Thoracic aorta (tissue), 2 donors: ENCODE measurements at regions not wholly inside any gene's neighbourhood (a gene's known extent, or its start where the extent isn't known, plus 50 kb on each side); places are given as distances from the start of the nearest gene placed in this dataset.
"Not testable (repeated sequence)": the region's sequence is repeated elsewhere in the genome, so short reads cannot be mapped to it uniquely, and the experiment has no call there.

Source experiments
- ATAC-seq: fragments of 150-250 bp; one replicate; pipeline ENCODE4 v1.8.0; 2017; ENCODE audit warnings: low read depth; ENCODE audit not compliant: insufficient number of reproducible peaks, low FRiP score
- DNase-seq: peaks from one replicate; pipeline ENCODE4 v3.0.0-alpha.2; 2020; ENCODE audit warnings: low spot score
- H3K27ac ChIP-seq, 2 donors: fragments of 200-600 bp; sonication (generic); 1 replicate in 1 of 2; 2 replicates in 1 of 2; pipeline ENCODE4 v1.5.1; 2016; ENCODE audit warnings: mild to moderate bottlenecking in 2 of 2, moderate library complexity in 2 of 2
- H3K27me3 ChIP-seq: fragments of 200-600 bp; sonication (generic); replicated peaks from 2 replicates; pipeline ENCODE4 v1.6.0; 2016; ENCODE audit warnings: mild to moderate bottlenecking; ENCODE audit not compliant: insufficient read depth
- H3K36me3 ChIP-seq: fragments of 200-600 bp; sonication (generic); one replicate; pipeline ENCODE4 v1.5.1; 2016
- H3K4me1 ChIP-seq, 2 donors: fragments of 200-600 bp; sonication (generic); 1 replicate in 1 of 2; 2 replicates in 1 of 2; pipeline versions ENCODE4 v1.5.1 to v1.6.0; 2016; ENCODE audit warnings: low read depth in 2 of 2, mild to moderate bottlenecking in 1 of 2; ENCODE audit not compliant: control insufficient read depth in 1 of 2
- H3K4me3 ChIP-seq: fragments of 200-600 bp; sonication (generic); 2 replicates; pipeline ENCODE4 v1.5.1; 2016; ENCODE audit warnings: mild to moderate bottlenecking
- H3K9me3 ChIP-seq: fragments of 200-600 bp; sonication (generic); 2 replicates; pipeline ENCODE4 v1.5.1; 2016
- TF ChIP-seq, protein P1 (sequence below): fragments of 200-600 bp; sonication (generic); IDR thresholded peaks from one replicate; pipeline ENCODE4 v1.5.1; 2019; ENCODE audit warnings: antibody characterized with exemption

DNA sequence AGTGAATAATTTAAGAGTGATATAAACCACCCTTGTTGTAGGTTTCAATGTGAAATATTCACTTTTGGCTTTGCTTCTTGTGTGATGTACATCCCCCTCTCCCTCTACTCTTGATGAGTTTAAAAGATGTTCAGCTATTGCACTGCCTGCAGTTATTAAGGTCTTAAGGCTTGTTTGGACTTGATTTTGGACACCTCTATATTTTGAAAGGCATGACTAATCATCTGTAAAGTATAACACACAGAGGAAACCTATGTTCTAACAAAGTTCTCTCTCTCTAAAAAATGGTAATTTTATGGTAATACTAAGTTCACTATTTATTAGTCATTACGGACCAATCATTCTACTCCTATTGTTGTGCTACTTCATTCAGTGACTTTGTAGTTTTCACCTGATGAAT is 1719.9 kb downstream of the GRIK2 start:
- Histone ChIP-seq H3K9me3 (no peaks in the 10 kb centered on the region), H3K27ac (no peak overlapping the region), H3K36me3 (no peaks in the 10 kb centered on the region), H3K4me3 (no peak overlapping the region), H3K27me3 (no peaks in the 10 kb centered on the region), H3K4me1 (no peaks in the 10 kb centered on the region)
- no peak for ATAC-seq
- no peak for DNase-seq
- TF ChIP-seq, protein P1, sequence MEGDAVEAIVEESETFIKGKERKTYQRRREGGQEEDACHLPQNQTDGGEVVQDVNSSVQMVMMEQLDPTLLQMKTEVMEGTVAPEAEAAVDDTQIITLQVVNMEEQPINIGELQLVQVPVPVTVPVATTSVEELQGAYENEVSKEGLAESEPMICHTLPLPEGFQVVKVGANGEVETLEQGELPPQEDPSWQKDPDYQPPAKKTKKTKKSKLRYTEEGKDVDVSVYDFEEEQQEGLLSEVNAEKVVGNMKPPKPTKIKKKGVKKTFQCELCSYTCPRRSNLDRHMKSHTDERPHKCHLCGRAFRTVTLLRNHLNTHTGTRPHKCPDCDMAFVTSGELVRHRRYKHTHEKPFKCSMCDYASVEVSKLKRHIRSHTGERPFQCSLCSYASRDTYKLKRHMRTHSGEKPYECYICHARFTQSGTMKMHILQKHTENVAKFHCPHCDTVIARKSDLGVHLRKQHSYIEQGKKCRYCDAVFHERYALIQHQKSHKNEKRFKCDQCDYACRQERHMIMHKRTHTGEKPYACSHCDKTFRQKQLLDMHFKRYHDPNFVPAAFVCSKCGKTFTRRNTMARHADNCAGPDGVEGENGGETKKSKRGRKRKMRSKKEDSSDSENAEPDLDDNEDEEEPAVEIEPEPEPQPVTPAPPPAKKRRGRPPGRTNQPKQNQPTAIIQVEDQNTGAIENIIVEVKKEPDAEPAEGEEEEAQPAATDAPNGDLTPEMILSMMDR, result no peak

DNA sequence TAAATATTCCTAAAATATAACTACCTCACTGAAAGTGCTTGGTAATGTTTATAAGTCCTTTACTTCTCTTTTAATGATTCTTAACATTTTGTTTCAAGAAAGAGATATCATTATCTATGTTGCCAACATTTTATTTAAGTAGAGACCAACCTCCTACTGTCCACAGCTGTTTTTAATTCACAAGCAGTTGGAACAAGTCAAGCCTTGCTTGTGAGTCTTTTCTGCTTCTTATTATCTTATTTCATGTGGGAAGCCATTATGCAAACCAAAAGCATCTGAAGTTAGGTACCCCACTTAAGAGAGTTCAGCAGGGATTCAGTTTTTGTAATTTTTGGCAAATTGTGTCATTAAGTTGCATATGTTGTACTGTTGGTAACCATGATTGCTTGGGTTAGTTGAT is 1714.5 kb downstream of the GRIK2 start:
- H3K36me3 ChIP-seq, result no peaks in the 10 kb centered on the region
- TF ChIP-seq, protein P1, result no peak
- no peak for DNase-seq
- no peaks in the 10 kb centered on the region for H3K9me3 ChIP-seq
- H3K27me3 ChIP-seq, result no peaks in the 10 kb centered on the region
- ATAC-seq, result no peak
- H3K27ac ChIP-seq, result no peak overlapping the region
- no peak overlapping the region for H3K4me3 ChIP-seq
- peaks cover 0 to 8% of the 10 kb centered on the region in 2 donors for H3K4me1 ChIP-seq

DNA sequence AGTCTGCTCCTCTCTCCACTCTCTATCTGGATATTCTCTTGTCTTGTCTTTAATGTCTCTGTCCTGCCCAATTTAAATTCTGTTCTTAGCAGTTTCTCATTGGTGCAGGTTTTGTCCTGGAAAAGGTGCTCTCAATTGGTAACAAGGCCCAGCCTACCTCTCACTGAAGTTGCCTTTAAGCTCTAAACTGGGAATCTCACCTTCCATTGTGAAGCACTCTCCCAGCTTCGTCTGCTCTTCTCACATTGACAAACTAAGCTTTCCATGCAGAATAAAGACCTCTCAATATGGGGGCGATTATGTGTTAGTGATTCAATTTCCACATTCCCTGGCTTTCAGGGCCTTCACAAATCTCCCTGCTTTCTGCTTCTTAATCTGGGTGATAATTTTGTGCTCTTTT is 1712.2 kb downstream of the GRIK2 start:
- ATAC-seq, result no peak
- Histone ChIP-seq H3K27me3 (no peaks in the 10 kb centered on the region), H3K4me3 (no peak overlapping the region), H3K4me1 (peaks cover 0 to 8% of the 10 kb centered on the region in 2 donors), H3K9me3 (no peaks in the 10 kb centered on the region), H3K36me3 (no peaks in the 10 kb centered on the region), H3K27ac (no peak overlapping the region)
- no peak for DNase-seq
- TF ChIP-seq, protein P1, result no peak

DNA sequence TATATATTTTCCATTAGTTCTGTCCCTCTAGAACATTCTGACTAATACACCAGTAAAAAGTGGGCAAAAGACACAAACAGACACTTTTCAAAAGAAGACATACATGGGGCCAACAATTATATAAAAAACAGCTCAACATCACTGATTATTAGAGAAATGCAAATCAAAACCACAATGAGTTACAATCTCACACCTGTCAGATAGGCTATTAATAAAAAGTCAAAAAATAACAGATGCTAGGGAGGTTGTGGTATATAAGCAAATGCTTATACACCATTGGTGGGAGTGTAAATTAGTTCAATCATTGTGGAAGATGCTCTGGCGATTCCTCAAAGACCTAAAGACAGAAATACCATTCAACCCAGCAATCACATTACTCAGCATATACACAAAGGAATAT is 1707.8 kb downstream of the GRIK2 start:
- H3K4me1 ChIP-seq, result peaks cover 0 to 8% of the 10 kb centered on the region in 2 donors
- peaks cover 4% of the 10 kb centered on the region for H3K9me3 ChIP-seq
- TF ChIP-seq, protein P1, result no peak
- no peak overlapping the region for H3K27ac ChIP-seq
- H3K36me3 ChIP-seq, result no peaks in the 10 kb centered on the region
- ATAC-seq, result no peak
- H3K4me3 ChIP-seq, result no peak overlapping the region
- DNase-seq, result no peak
- no peaks in the 10 kb centered on the region for H3K27me3 ChIP-seq

DNA sequence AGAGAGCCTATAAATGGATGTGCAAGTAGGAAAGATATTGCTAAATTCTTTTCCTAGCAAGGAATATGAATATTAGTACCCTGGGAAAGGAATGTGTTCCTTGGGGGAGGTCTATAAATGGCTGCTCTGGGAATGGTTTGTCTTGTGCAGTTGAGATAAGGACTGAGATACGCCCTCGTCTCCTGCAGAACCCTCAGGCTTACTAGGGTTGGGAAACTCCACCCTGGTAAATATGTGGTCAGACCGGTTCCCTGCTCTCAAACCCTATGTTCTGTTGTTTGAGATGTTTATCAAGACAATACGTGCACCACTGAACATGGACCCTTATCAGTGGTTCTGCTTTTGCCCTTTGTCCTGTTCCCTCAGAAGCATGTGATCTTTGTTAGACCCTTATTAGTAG is 1698.9 kb downstream of the GRIK2 start:
- H3K4me3 ChIP-seq, ATAC-seq, H3K27me3 ChIP-seq, DNase-seq, H3K4me1 ChIP-seq, H3K27ac ChIP-seq, H3K9me3 ChIP-seq, H3K36me3 ChIP-seq: not testable (repeated sequence)

DNA sequence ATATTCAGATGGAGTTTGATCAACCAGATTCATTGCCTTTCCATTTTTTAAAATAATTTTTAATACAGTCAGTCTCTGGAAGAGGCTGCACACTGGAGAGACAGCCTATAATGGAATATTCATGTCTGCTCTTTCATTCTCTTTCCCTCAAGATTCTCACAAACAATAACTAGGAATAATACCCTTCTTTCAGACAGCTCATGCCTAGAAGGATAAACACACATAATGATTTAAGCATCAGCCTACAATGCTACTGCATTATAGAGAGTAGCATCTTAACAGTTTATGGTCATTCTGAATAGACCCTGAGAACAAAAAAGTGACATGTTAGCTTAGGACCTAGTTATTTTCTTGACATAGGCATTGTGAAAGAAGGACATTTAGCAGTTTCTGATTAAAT is 1692.3 kb downstream of the GRIK2 start:
- no peak for DNase-seq
- no peaks in the 10 kb centered on the region for H3K4me1 ChIP-seq
- no peak overlapping the region for H3K4me3 ChIP-seq
- H3K27ac ChIP-seq, result no peak overlapping the region
- TF ChIP-seq, protein P1, result no peak
- no peaks in the 10 kb centered on the region for H3K9me3 ChIP-seq
- no peak for ATAC-seq
- no peaks in the 10 kb centered on the region for H3K36me3 ChIP-seq
- no peaks in the 10 kb centered on the region for H3K27me3 ChIP-seq
